Brain microvascular endothelial cell (primary cell): ENCODE measurements at regions not wholly inside any gene's neighbourhood (a gene's known extent, or its start where the extent isn't known, plus 50 kb on each side); places are given as distances from the start of the nearest gene placed in this dataset.
A peak's percentile ranks its signal among the peaks of the same experiment; 100 is the strongest.

Experiments
- DNase-seq: peaks from one replicate; pipeline ENCODE4 v3.0.0-alpha.2; 2020
- H3K27ac ChIP-seq: fragments of 250-450 bp; sonication (Bioruptor Pico); 2 replicates; pipeline ENCODE4 v1.5.1; 2020; ENCODE audit warnings: mild to moderate bottlenecking, moderate library complexity
- H3K27me3 ChIP-seq: fragments of 250-450 bp; sonication (Bioruptor Pico); replicated peaks from 2 replicates; pipeline ENCODE4 v1.5.1; 2020; ENCODE audit warnings: mild to moderate bottlenecking
- H3K36me3 ChIP-seq: fragments of 250-450 bp; sonication (Bioruptor Pico); replicated peaks from 2 replicates; pipeline ENCODE4 v1.5.1; 2020; ENCODE audit warnings: mild to moderate bottlenecking
- H3K4me3 ChIP-seq: 2 replicates; pipeline ENCODE4 v1.5.1; 2011; ENCODE audit warnings: low read depth, mild to moderate bottlenecking, control low read depth, low read length, moderate library complexity
- CTCF ChIP-seq: IDR thresholded peaks from 2 replicates; pipeline ENCODE4 v1.5.1; 2011; ENCODE audit warnings: low read depth, mild to moderate bottlenecking, moderate library complexity, low read length, control low read depth, inconsistent platforms; ENCODE audit errors: missing control alignments
- in situ Hi-C: cut with HindIII; loops from 2 replicates; pipeline ENCODE4 v1.10.0; 2017; ENCODE audit warnings: low sequenced_read_pairs, low pct_ligation_motif_present

- H3K4me3 ChIP-seq = no peak overlapping the region
- in situ Hi-C loops = no loop called here
Observed at GRCh38 chr3:25863416-25863959, 73.6 kb downstream of the OXSM start.

GRCh38 chr3:25870452-25870851 lies 80.6 kb downstream of the OXSM start:
- in situ Hi-C loops = no loop called here
- no peak for TF ChIP-seq CTCF
- no peak for DNase-seq
- no peaks in the 10 kb centered on the region for H3K27me3 ChIP-seq
- H3K36me3 ChIP-seq = no peaks in the 10 kb centered on the region
- H3K4me3 ChIP-seq = no peak overlapping the region
- H3K27ac ChIP-seq = no peak overlapping the region

More at GRCh38 chr3:25863416-25863959, 73.6 kb downstream of the OXSM start:
- DNase-seq = no peak
- Histone ChIP-seq H3K27ac (no peak overlapping the region), H3K36me3 (no peaks in the 10 kb centered on the region), H3K27me3 (no peaks in the 10 kb centered on the region)
- peak; percentile 41 for TF ChIP-seq CTCF

DNA sequence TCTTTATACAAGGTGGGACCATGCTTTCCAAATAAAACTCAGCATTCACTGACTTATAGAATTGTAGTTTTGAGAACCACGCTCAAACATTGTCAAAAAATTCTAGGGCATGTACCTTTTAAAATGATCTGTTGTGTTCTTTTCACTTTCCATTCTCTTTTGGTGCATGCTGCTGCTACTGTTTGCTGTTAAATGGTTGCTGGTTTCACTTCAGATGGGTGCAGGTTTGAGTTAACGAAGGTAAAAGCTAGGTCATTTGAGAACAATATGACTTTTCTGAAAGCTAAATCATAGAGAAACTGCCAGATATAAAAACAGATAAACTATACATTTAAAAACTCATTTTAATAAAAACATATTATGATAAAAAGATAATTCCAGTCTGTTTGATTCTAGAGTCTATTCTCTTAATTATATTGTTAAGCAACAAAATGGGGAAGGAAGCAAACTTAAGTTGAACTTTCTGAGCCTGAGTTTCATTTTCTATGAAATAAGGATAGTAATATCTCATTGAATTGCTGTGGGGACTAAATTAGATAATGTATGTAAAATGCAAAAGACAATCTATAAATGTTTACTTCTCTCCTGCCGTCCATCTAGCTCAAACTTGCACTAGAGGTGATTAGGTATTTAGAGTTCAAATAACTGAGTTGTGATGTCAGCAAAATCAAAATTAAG lies 82.4 kb downstream of the OXSM start:
- H3K4me3 ChIP-seq = no peak overlapping the region
- H3K36me3 ChIP-seq = no peaks in the 10 kb centered on the region
- no peak for TF ChIP-seq CTCF
- H3K27me3 ChIP-seq = no peaks in the 10 kb centered on the region
- H3K27ac ChIP-seq = no peak overlapping the region
- DNase-seq = no peak
- in situ Hi-C loops = no loop called here

DNA sequence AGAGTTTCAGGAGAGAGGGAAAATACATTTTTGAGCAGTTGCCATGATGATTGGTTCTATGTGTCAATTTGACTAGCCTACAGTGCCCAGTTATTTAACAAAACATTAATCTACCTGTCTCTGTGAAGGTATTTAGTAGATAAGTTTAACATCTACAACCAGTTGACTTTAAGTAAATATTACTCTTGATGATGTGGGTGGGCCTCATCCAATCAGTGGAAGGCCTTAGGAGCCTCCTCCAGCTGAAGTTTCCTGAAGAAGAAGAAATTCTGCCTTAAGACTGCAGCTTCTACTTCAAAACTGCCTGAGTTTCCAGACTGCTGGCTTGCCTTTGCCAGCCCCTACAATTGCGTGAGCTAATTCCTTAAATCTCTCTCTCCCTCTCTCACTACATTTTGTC lies 93.6 kb downstream of the OXSM start:
- no peak for TF ChIP-seq CTCF
- in situ Hi-C loops = no loop called here
- H3K27me3 ChIP-seq = no peaks in the 10 kb centered on the region
- H3K36me3 ChIP-seq = no peaks in the 10 kb centered on the region
- DNase-seq = no peak
- no peak overlapping the region for H3K27ac ChIP-seq
- no peak overlapping the region for H3K4me3 ChIP-seq

DNA sequence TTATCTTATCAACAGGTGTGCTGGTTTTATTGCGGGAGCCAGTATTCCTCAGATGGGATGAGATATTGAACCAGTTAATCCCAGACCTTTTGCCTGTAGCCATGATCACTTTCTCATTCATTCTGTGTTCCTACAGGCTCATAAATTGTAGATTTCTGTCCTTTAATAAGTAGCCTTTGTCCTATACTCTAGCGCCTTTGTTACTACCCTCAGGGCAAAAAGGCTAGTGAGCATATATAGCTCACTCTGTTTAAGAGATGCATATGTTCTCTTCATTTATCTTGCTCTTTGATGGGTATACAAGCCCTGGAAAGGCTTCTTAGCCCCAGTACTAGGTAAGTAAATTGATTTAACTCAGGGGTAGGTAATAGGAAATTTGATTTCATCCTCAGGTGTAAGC lies 95.1 kb downstream of the OXSM start:
- Histone ChIP-seq H3K27me3 (no peaks in the 10 kb centered on the region), H3K36me3 (no peaks in the 10 kb centered on the region), H3K27ac (no peak overlapping the region), H3K4me3 (no peak overlapping the region)
- no peak for TF ChIP-seq CTCF
- no peak for DNase-seq
- in situ Hi-C loops = no loop called here

GRCh38 chr3:25885544-25885943 lies 95.7 kb downstream of the OXSM start:
- TF ChIP-seq CTCF = no peak
- no peak overlapping the region for H3K4me3 ChIP-seq
- DNase-seq = peak; percentile 31
- H3K27ac ChIP-seq = no peak overlapping the region
- in situ Hi-C loops = no loop called here
- no peaks in the 10 kb centered on the region for H3K36me3 ChIP-seq
- H3K27me3 ChIP-seq = no peaks in the 10 kb centered on the region
